ENCODE measurements at regions not wholly inside any gene's neighbourhood (a gene's known extent, or its start where the extent isn't known, plus 50 kb on each side); places are given as distances from the start of the nearest gene placed in this dataset.

DNA sequence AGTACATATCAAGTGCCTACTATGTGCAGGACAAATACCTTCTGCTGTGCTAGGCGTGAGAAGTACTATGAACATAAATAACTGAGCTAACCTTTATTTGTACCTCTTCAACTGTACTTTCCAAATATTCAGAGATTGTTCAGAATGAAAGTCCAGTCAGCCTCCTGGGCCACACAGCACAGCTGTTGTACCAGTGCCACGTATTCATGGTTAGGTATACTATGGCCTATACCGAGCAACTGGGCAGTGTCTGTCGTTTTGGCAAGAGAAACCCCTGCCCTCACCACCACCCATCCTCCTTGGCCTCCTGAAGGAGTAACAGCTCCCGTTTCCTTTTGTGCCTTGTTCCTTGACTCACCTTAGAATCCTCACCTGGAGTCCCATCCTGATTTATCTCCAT is 53.0 kb downstream of the RASSF10 start:
- no peak for TF ChIP-seq POLR2A (IDR thresholded peaks at IDR 0.05; ENCODE audit: low read length)
- no peak for TF ChIP-seq GATA1 (IDR thresholded peaks at IDR 0.05; ENCODE audit: low read depth, low read length)
- no peak for DNase-seq

DNA sequence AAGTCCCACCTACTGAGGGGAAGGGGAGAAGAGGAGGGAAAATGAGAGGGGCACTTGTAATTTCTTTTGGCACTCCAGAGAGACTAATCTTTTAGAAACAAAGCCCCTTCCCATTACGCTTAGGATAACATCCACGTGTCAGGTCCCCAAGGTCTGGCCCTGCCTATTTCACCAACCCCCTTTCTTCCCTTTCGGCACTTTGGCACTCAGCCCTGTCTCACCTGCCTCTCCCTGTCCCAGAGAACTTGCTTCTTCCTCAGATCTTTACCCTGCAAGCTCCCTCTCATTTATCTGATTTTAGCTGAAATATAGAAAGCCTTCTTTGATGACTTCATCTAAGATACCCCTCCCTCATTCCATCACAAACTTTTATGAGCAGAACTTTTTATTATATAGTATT is 55.5 kb downstream of the RASSF10 start:
- DNase-seq, result no peak
- TF ChIP-seq POLR2A (IDR thresholded peaks at IDR 0.05; ENCODE audit: low read length), result no peak
- no peak for TF ChIP-seq GATA1 (IDR thresholded peaks at IDR 0.05; ENCODE audit: low read depth, low read length)

DNA sequence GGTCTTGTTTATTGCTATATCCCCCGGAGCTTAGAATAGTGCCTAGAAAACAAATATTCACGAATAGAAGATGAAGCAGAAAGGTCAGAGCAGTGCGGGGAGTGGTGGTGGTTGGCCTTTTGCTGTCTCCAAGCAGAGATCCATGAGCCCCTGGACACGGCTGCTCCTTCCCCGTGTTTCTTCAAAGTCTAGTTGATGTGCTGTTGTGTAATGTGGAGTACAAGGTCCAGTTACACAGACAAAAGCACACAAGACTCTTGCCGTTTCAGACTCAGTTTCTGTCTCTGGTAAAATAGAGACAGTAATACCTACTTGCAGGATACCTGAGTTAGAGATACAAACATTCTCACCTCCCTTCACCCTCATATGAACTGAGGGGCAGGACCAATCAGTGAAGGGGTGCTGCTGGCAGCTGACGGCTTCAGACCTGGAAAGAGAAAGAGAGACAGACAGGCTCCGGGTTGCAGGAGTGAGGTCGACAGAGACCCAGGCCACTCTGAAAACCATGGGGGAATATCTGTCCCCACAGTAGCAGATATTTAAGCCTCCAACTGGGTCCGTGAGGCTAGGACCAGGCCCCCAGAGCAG is 56.2 kb downstream of the RASSF10 start:
- DNase-seq, result no peak

DNA sequence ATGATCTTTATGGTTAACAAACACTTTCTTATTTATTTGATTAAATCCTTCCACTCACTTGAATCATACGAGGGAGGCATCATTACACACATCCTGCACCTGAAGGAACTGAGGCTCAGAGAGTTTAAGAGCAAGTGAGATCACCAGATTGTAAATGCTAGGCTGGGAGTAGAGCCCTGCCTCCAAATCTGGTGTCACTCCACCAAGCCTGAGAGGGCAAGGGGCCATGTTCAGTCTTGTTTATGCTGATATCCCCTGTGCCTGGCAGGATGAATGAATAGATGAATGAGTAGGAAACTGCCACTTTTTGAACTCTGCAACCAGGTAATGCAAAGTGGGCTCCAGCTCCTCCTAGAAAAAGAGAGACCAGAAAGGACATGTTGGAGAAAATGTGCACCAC is 59.1 kb downstream of the RASSF10 start:
- no peak for DNase-seq
- TF ChIP-seq POLR2A (IDR thresholded peaks at IDR 0.05; ENCODE audit: low read length) (no peak), GATA1 (IDR thresholded peaks at IDR 0.05; ENCODE audit: low read depth, low read length) (no peak)

More for the DNA sequence above, 56.2 kb downstream of the RASSF10 start:
- TF ChIP-seq POLR2A (IDR thresholded peaks at IDR 0.05; ENCODE audit: low read length) (no peak), GATA1 (IDR thresholded peaks at IDR 0.05; ENCODE audit: low read depth, low read length) (no peak)

DNA sequence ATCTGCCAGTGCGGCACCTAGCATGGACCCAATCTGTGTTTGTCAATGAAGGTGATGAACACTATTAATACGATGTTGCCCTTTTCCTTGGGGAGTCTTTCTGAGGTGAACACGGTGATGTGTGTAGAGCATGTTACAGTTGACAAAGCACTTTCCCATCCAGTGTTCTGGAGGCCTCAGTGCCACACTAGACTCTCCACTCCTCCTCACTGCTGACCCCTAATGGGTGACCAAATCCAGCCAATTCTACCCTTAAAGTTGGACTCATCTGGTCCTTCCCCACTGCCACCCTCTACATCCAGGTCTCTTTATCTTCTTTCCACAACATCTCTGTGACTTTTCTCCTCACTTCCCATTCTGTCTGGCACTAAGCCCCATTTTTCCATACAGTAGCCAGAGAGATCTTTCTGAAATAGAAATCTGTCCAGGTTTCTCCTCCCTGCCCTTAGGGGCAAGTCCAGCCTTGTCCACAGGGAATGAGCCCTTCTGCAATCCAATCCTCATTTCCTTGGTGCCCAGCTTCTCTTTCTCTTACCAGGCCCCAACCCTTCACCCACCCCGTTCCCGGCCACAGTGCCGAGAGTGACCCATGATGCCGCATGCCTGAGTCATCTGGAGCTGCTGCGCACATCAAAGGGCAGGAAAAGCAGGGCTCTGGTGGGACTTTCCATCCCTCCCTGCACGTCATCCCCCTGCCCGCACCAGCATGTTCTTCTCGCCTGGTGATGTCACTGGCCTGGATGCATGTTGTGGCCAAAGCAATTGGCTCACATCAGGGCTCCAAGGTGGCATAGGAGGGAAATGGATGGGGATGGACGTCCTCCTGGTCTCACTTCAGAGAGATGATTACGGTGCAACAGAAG is 64.2 kb downstream of the RASSF10 start:
- TF ChIP-seq GATA1 (IDR thresholded peaks at IDR 0.05; ENCODE audit: low read depth, low read length) (no peak), POLR2A (IDR thresholded peaks at IDR 0.05; ENCODE audit: low read length) (no peak)
- DNase-seq, result no peak

DNA sequence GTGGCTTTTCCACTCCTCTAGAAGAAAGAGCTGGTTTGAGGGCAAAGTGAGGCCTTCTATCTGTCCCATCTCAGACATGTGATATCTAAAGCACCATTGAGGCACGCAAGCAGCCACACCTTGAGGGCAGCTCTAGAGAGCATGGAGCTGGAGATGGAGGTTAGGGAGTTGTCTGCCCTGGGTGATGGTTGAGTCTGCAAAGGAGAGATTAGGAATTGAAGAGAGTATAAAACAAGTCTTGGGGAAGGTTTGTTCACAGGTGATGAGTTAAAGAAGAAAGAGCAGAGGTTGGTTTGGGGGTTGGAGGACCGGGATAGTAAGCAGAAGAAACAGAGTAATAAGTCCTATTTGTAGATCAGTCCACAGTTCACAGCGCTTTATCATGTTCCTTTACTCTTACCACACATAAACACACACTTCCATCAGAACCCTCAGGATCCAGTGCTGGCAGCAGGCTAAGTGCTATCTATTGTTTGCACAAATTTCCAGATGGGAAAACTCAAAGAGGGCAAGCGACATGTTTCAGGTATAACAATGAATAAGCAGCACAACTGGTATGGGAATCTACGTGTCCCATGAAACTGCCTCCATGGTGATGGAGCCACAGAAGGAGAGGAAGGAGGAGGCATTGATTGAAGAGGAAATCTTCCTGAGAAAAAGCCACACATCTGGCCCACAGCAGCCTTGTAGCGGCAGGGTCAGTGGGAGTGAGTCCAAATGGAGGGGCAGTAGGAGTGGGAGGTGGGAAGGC is 65.8 kb downstream of the RASSF10 start:
- no peak for DNase-seq
- TF ChIP-seq GATA1 (IDR thresholded peaks at IDR 0.05; ENCODE audit: low read depth, low read length), result no peak
- TF ChIP-seq POLR2A (IDR thresholded peaks at IDR 0.05; ENCODE audit: low read length), result no peak

DNA sequence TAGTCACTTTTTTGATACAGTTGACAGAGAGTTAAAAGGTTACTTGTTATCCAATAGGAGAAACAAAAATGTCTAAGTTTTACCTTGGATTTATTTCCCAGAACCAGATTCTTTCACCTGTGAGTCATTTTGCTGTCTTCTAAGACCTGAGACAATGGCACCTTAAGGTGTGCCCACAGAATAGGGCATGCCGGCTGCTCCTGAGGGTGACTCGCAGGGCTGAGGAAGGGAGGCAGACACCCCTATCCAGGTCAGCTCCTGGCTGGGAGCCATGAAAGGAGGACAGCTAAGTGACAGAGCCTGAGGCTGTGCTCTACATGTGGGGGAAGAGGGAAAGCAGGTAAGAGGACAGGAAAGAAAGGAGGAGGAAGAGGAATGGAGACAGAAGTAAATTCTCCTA is 67.8 kb downstream of the RASSF10 start:
- no peak for DNase-seq
- TF ChIP-seq GATA1 (IDR thresholded peaks at IDR 0.05; ENCODE audit: low read depth, low read length), result no peak
- no peak for TF ChIP-seq POLR2A (IDR thresholded peaks at IDR 0.05; ENCODE audit: low read length)

DNA sequence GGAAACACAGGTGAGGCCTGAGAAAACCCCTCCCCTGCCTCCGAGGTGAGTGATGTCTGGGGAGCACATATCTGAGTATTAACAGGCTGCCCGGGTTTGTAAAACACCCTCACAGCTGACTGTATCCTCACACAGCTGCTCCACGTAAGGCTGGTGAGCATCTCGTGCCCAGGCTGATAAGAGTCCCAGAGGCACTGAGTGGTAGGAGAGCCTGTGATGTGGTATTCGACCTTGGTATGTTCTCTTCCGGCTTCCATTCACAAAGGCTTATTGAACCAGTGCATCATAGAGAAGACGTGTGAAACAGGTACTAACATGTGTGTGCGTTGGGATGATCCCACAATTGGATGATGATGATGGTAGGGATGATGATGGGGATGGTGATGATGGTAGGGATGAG is 71.7 kb downstream of the RASSF10 start:
- TF ChIP-seq POLR2A (IDR thresholded peaks at IDR 0.05; ENCODE audit: low read length) (no peak), GATA1 (IDR thresholded peaks at IDR 0.05; ENCODE audit: low read depth, low read length) (no peak)
- no peak for DNase-seq

DNA sequence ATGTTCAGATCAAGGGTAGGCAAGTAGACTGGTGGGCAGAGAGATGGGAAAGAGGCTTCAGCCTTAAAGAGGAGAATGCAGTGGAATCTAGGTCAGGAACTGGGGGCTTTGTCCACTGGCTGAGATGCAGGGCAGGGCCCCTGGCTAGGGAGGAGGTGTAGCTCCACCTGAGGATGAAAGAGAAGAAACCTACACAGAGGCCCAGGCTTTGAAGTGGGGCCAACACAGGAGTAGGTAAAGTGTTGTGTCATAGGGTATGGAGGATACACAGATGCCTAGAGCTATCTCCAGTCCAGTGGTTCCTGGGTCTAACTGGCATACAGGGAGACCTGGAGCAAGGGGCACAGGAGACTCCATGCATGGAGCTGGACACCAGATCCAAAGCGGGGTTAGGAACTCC is 73.5 kb downstream of the RASSF10 start:
- TF ChIP-seq POLR2A (IDR thresholded peaks at IDR 0.05; ENCODE audit: low read length) (no peak), GATA1 (IDR thresholded peaks at IDR 0.05; ENCODE audit: low read depth, low read length) (no peak)
- no peak for DNase-seq

DNA sequence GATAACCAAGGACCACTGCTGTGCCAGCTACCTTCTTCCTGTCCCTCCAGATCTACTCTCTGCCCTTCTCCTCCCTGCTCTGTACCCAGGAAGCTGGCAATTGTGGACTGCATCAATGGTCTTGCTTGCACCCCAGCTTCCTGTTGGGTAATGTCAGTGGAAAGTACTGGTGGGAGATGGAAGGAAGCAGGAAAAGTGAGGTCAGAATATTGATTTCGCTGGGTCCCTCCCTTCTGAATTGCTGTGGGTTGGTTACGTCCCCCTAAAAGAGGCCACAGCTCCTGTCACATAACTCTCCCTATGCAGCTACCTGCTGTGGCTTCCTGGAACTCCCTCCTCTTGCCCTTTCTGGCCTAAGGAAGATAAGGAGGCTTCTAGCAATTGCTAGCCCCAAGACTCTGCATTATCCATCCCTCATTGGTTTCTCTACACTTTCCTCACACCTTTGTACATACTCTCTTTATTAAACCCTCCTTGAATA is 81.2 kb downstream of the RASSF10 start:
- TF ChIP-seq GATA1 (IDR thresholded peaks at IDR 0.05; ENCODE audit: low read depth, low read length) (no peak), POLR2A (IDR thresholded peaks at IDR 0.05; ENCODE audit: low read length) (no peak)

DNA sequence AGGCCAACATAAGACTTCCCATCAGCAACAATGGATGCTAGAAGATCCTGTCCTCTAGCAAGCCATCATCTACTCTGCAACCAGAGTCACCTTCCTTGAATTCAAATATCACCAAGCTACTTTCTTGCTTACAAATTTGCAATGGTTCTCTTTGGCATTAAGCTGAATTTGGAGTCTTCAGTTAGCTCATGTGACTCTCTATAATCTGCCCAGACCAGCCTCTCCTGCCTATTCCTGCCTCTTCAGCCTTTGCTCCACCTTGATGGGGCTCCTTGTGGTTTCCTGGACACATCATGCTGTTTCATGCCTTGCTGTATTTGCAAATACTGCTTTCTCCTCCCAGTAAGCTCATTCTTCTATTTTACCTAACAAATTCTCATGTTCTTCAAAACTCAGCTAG is 82.3 kb downstream of the RASSF10 start:
- peak in 1 of 2 experiments; percentile 45 for DNase-seq
- TF ChIP-seq POLR2A (IDR thresholded peaks at IDR 0.05; ENCODE audit: low read length) (no peak), GATA1 (IDR thresholded peaks at IDR 0.05; ENCODE audit: low read depth, low read length) (no peak)

More for the DNA sequence above, 81.2 kb downstream of the RASSF10 start:
- DNase-seq, result peak in 1 of 2 experiments; percentile 42

DNA sequence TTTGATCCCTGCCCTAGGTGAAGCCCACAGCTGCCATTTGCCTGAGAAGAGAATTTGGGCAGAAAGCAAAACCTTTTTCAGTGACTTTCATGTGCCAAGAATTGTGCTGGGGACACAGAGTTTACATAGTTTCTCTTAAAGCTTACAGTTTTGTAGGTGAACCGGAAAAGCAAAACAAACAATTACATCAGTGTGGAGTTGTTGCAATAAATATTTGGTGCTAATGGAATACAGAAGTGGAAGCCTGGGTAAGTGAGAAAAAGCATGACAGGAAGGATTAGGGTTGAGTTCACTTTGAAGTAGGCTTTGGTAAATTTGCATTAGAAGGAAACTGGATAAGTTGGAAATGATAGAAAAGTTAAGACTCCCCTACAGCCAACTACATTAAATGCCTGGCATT is 82.7 kb downstream of the RASSF10 start:
- DNase-seq, result no peak
- TF ChIP-seq GATA1 (IDR thresholded peaks at IDR 0.05; ENCODE audit: low read depth, low read length), result no peak
- no peak for TF ChIP-seq POLR2A (IDR thresholded peaks at IDR 0.05; ENCODE audit: low read length)

DNA sequence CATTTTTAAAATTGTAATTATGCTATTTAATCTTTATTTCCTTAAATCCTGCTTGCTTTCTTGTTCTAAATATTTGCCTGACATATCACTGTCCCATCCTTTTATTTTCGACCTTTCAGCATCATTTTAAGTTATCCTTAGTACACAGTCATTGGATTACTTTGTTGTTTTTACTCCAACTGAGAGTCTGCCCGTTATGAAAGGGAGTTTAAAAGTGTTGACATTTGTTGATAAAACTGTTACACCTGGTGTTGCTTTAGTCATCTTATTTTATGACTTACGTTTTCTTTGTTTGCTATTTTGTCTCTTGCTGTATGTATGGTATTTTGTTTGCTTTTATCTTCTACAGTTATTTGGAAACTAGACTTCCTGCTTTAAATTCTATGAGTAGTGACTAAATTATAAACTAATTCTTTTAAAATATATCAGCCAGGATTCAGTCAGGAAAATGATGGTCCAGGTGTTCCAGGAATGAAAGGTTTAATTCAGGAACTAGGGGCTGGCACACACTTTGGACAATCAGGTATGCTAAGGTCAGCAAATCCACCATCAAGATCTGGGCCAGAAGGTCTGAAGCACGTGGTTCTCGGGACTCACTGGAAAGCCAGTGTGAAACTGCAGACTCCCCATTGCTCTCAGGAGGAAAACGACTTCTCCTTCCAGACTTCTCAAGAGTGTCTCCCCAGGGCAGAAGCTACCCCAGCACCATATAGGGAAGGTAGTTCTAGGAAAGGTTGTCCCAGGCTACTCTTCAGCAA is 86.0 kb downstream of the RASSF10 start:
- TF ChIP-seq GATA1 (IDR thresholded peaks at IDR 0.05; ENCODE audit: low read depth, low read length) (no peak), POLR2A (IDR thresholded peaks at IDR 0.05; ENCODE audit: low read length) (no peak)
- DNase-seq, result no peak

Data from erythroblast (primary cell).